ENCODE measurements at regions not wholly inside any gene's neighbourhood (a gene's known extent, or its start where the extent isn't known, plus 50 kb on each side); places are given as distances from the start of the nearest gene placed in this dataset.

GRCh38 chr6:19128701-19129100 lies 708.5 kb upstream of the ID4 start:
- no peak overlapping the region for H3K9ac ChIP-seq
- no peak overlapping the region for H3K4me3 ChIP-seq (IDR thresholded peaks at IDR 0.05; ENCODE audit: insufficient read depth, low read depth, low read length)
- TF ChIP-seq CTCF (conservative IDR thresholded peaks at IDR 0.05; ENCODE audit: low read depth, low read length), result no peak
- H3K36me3 ChIP-seq (ENCODE audit: insufficient read depth), result no peaks in the 10 kb centered on the region
- no peak overlapping the region for H3K27ac ChIP-seq
- no peak overlapping the region for H3K4me2 ChIP-seq
- H3K4me1 ChIP-seq (ENCODE audit: low read depth, poor library complexity, severe bottlenecking), result no peaks in the 10 kb centered on the region
- no peak overlapping the region for H2AFZ ChIP-seq (ENCODE audit: low read depth)
- H4K20me1 ChIP-seq (ENCODE audit: insufficient read depth), result no peaks in the 10 kb centered on the region
- no peaks in the 10 kb centered on the region for H3K79me2 ChIP-seq (ENCODE audit: insufficient read depth, low read depth)
- H3K27me3 ChIP-seq (ENCODE audit: insufficient read depth, low read depth), result no peaks in the 10 kb centered on the region

GRCh38 chr6:19135706-19136105 lies 701.5 kb upstream of the ID4 start:
- Histone ChIP-seq H3K9ac (no peak overlapping the region), H3K4me3 (IDR thresholded peaks at IDR 0.05; ENCODE audit: insufficient read depth, low read depth, low read length) (no peak overlapping the region), H3K27me3 (ENCODE audit: insufficient read depth, low read depth) (no peaks in the 10 kb centered on the region), H4K20me1 (ENCODE audit: insufficient read depth) (no peaks in the 10 kb centered on the region), H3K79me2 (ENCODE audit: insufficient read depth, low read depth) (no peaks in the 10 kb centered on the region), H3K36me3 (ENCODE audit: insufficient read depth) (no peaks in the 10 kb centered on the region), H3K27ac (no peak overlapping the region), H2AFZ (ENCODE audit: low read depth) (no peak overlapping the region), H3K4me1 (ENCODE audit: low read depth, poor library complexity, severe bottlenecking) (no peaks in the 10 kb centered on the region), H3K4me2 (no peak overlapping the region)
- no peak for TF ChIP-seq CTCF (conservative IDR thresholded peaks at IDR 0.05; ENCODE audit: low read depth, low read length)

GRCh38 chr6:19137505-19137904 lies 699.7 kb upstream of the ID4 start:
- Histone ChIP-seq H3K4me3 (IDR thresholded peaks at IDR 0.05; ENCODE audit: insufficient read depth, low read depth, low read length) (no peak overlapping the region), H3K79me2 (ENCODE audit: insufficient read depth, low read depth) (no peaks in the 10 kb centered on the region), H3K36me3 (ENCODE audit: insufficient read depth) (no peaks in the 10 kb centered on the region), H3K4me1 (ENCODE audit: low read depth, poor library complexity, severe bottlenecking) (no peaks in the 10 kb centered on the region), H2AFZ (ENCODE audit: low read depth) (no peak overlapping the region; the same call in 1 of the 2 replicates), H3K4me2 (no peak overlapping the region), H3K27me3 (ENCODE audit: insufficient read depth, low read depth) (no peaks in the 10 kb centered on the region), H3K27ac (no peak overlapping the region), H3K9ac (no peak overlapping the region), H4K20me1 (ENCODE audit: insufficient read depth) (no peaks in the 10 kb centered on the region)
- TF ChIP-seq CTCF (conservative IDR thresholded peaks at IDR 0.05; ENCODE audit: low read depth, low read length), result no peak

GRCh38 chr6:19142275-19142674 lies 694.9 kb upstream of the ID4 start:
- no peak overlapping the region for H3K4me3 ChIP-seq (IDR thresholded peaks at IDR 0.05; ENCODE audit: insufficient read depth, low read depth, low read length)
- H3K36me3 ChIP-seq (ENCODE audit: insufficient read depth), result no peaks in the 10 kb centered on the region
- no peak overlapping the region for H3K27ac ChIP-seq
- TF ChIP-seq CTCF (conservative IDR thresholded peaks at IDR 0.05; ENCODE audit: low read depth, low read length), result no peak
- H3K4me1 ChIP-seq (ENCODE audit: low read depth, poor library complexity, severe bottlenecking), result no peaks in the 10 kb centered on the region
- no peak overlapping the region for H2AFZ ChIP-seq (ENCODE audit: low read depth)
- no peaks in the 10 kb centered on the region for H3K79me2 ChIP-seq (ENCODE audit: insufficient read depth, low read depth)
- no peaks in the 10 kb centered on the region for H3K27me3 ChIP-seq (ENCODE audit: insufficient read depth, low read depth)
- H3K9ac ChIP-seq, result no peak overlapping the region
- no peak overlapping the region for H3K4me2 ChIP-seq
- no peaks in the 10 kb centered on the region for H4K20me1 ChIP-seq (ENCODE audit: insufficient read depth)
